CD4-positive, alpha-beta T cell (primary cell): ENCODE measurements at regions not wholly inside any gene's neighbourhood (a gene's known extent, or its start where the extent isn't known, plus 50 kb on each side); places are given as distances from the start of the nearest gene placed in this dataset.

Experiments
- ATAC-seq: fragments of 200-7000 bp; cut with Tn5 transposase; one replicate; pipeline ENCODE4 v1.10.0; 2022; ENCODE audit warnings: mild to moderate bottlenecking; ENCODE audit not compliant: poor library complexity
- CTCF ChIA-PET: fragments of 350-600 bp; sonication (Branson Sonifier 250); formaldehyde crosslinking; loops from one replicate; lab custom pipeline; 2021; ENCODE audit warnings: antibody characterized with exemption, inconsistent platforms; lab: Charles Lee
- POLR2A ChIA-PET: fragments of 350-600 bp; sonication (Branson Sonifier 250); formaldehyde crosslinking; loops from one replicate; lab custom pipeline; 2021; ENCODE audit warnings: antibody characterized with exemption, inconsistent platforms; lab: Charles Lee
- DNase-seq, 14 experiments: peaks; one replicate each; pipeline ENCODE4 v3.0.0-alpha.2; 2013 to 2020; ENCODE audit warnings: mixed read lengths in 2 of 14
- H3K27ac ChIP-seq, 2 donors: one replicate each; pipeline versions ENCODE4 v1.5.1 to v1.7.0; 2013; ENCODE audit warnings: low read length in 2 of 2, low read depth in 1 of 2, mild to moderate bottlenecking in 1 of 2
- H3K27me3 ChIP-seq, 2 experiments: 1 replicate in 1 of 2; 2 replicates in 1 of 2; pipeline versions ENCODE4 v1.6.1 to v1.7.0; 2013; ENCODE audit warnings: low read length in 2 of 2, control low read depth in 1 of 2, mild to moderate bottlenecking in 1 of 2, moderate library complexity in 1 of 2; ENCODE audit not compliant: insufficient read depth in 2 of 2, control insufficient read depth in 1 of 2
- H3K36me3 ChIP-seq: one replicate; pipeline ENCODE4 v1.6.1; 2013; ENCODE audit warnings: low read length, control low read depth; ENCODE audit not compliant: insufficient read depth
- H3K4me1 ChIP-seq: one replicate; pipeline ENCODE4 v1.6.1; 2013; ENCODE audit warnings: low read length, control low read depth; ENCODE audit not compliant: insufficient read depth
- H3K4me3 ChIP-seq: one replicate; pipeline ENCODE4 v1.5.1; 2013; ENCODE audit warnings: mild to moderate bottlenecking, low read length, moderate library complexity
- H3K9me3 ChIP-seq, 2 experiments: 1 replicate in 1 of 2; 2 replicates in 1 of 2; pipeline versions ENCODE4 v1.6.1 to v1.7.0; 2013; ENCODE audit warnings: low read length in 2 of 2, mild to moderate bottlenecking in 2 of 2, control low read depth in 1 of 2, moderate library complexity in 1 of 2; ENCODE audit not compliant: control insufficient read depth in 1 of 2, insufficient read depth in 1 of 2
- H3K27ac Mint-ChIP-seq: one replicate; pipeline ENCODE4 v1.8.0; 2020; ENCODE audit warnings: mixed read lengths
- H3K27me3 Mint-ChIP-seq: one replicate; pipeline ENCODE4 v1.8.0; 2021; ENCODE audit warnings: mixed read lengths
- H3K36me3 Mint-ChIP-seq: one replicate; pipeline ENCODE4 v1.8.0; 2021; ENCODE audit warnings: low read depth, mixed read lengths
- H3K4me1 Mint-ChIP-seq: one replicate; pipeline ENCODE4 v1.8.0; 2021; ENCODE audit warnings: low read depth, mixed read lengths
- H3K4me3 Mint-ChIP-seq: one replicate; pipeline ENCODE4 v1.8.0; 2020; ENCODE audit warnings: mild to moderate bottlenecking, mixed read lengths
- H3K9me3 Mint-ChIP-seq: one replicate; pipeline ENCODE4 v1.8.0; 2020; ENCODE audit warnings: mixed read lengths
- intact Hi-C, 2 experiments: fragments of 100-400 bp; cut with DNase I in 1 of 2; cut with micrococcal nuclease in 1 of 2; formaldehyde crosslinking; loops; one replicate each; pipeline versions ENCODE4 v1.15.1 to v1.9.0; 2023 to 2025; cut with DNase I, micrococcal nuclease
- TF ChIP-seq, protein P1 (sequence below): fragments of 200-600 bp; IDR thresholded peaks from one replicate; pipeline ENCODE4 v1.8.0; 2022; ENCODE audit warnings: antibody characterized with exemption, mild to moderate bottlenecking

DNA sequence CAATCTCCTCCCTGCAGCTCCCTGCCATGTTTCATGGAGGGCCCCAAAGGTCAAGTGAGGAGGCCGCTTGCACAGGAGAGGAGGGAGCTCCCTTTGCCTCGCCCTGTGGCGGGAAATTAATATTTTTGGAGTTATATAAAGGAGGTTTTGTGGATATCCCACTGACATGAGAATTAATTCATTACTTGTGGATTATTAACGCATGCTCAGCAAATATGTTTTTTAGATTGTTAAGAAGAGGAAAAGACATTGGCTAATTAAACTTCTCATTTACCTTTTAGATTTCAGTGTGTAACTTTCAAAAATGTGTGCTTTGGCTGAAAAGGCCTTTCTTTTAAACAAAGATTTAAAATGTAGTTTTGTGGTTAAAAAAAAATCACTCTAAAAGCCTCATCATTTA, 474.0 kb downstream of the SOCS6 start:
- POLR2A ChIA-PET: no interaction called here
- H3K27ac ChIP-seq: no peak overlapping the region
- no peaks in the 10 kb centered on the region for H3K36me3 ChIP-seq
- no peak for ATAC-seq
- intact Hi-C loops: no loop called here
- CTCF ChIA-PET: no interaction called here
- Mint-ChIP-seq H3K36me3 (no peaks in the 10 kb centered on the region), H3K4me1 (peaks cover 9% of the 10 kb centered on the region), H3K27ac (no peak overlapping the region), H3K9me3 (peaks cover 6% of the 10 kb centered on the region), H3K27me3 (no peaks in the 10 kb centered on the region), H3K4me3 (no peak overlapping the region)
- peaks cover 0 to 3% of the 10 kb centered on the region in 2 experiments for H3K9me3 ChIP-seq
- no peaks in the 10 kb centered on the region for H3K4me1 ChIP-seq
- H3K27me3 ChIP-seq: no peaks in the 10 kb centered on the region
- H3K4me3 ChIP-seq: no peak overlapping the region
- DNase-seq: no peak
- TF ChIP-seq, protein P1, sequence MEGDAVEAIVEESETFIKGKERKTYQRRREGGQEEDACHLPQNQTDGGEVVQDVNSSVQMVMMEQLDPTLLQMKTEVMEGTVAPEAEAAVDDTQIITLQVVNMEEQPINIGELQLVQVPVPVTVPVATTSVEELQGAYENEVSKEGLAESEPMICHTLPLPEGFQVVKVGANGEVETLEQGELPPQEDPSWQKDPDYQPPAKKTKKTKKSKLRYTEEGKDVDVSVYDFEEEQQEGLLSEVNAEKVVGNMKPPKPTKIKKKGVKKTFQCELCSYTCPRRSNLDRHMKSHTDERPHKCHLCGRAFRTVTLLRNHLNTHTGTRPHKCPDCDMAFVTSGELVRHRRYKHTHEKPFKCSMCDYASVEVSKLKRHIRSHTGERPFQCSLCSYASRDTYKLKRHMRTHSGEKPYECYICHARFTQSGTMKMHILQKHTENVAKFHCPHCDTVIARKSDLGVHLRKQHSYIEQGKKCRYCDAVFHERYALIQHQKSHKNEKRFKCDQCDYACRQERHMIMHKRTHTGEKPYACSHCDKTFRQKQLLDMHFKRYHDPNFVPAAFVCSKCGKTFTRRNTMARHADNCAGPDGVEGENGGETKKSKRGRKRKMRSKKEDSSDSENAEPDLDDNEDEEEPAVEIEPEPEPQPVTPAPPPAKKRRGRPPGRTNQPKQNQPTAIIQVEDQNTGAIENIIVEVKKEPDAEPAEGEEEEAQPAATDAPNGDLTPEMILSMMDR: no peak

DNA sequence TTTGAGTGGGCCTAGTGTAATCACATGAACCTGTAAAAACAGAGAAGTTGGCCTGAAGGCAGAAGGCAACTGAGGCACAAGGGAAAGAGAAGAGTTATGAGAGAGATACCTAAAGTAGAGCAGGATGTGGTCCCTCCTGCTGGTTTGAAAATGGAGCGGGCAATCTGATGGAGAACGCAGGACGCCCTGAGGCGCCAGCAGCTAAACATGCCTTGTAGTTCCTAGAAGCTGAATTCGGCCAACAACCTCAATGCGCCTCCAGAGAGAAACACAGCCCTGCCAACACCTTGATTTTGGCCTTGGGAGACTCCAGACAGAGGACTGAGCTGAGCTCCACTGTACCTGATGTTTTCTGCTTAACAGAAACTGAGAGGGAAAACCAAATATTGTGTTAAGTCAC, 469.9 kb downstream of the SOCS6 start:
- H3K4me3 Mint-ChIP-seq: no peak overlapping the region
- H3K27me3 Mint-ChIP-seq: no peaks in the 10 kb centered on the region
- DNase-seq (no peak), ATAC-seq (no peak)
- no peak overlapping the region for H3K4me3 ChIP-seq
- H3K36me3 ChIP-seq: no peaks in the 10 kb centered on the region
- ChIA-PET CTCF (no interaction called here), POLR2A (no interaction called here)
- H3K9me3 ChIP-seq: peaks cover 0 to 3% of the 10 kb centered on the region in 2 experiments
- H3K9me3 Mint-ChIP-seq: no peaks in the 10 kb centered on the region
- no peaks in the 10 kb centered on the region for H3K27me3 ChIP-seq
- H3K4me1 ChIP-seq: no peaks in the 10 kb centered on the region
- TF ChIP-seq, protein P1: no peak
- no peaks in the 10 kb centered on the region for H3K4me1 Mint-ChIP-seq
- no peak overlapping the region for H3K27ac ChIP-seq
- intact Hi-C loops: no loop called here
- no peak overlapping the region for H3K27ac Mint-ChIP-seq
- no peaks in the 10 kb centered on the region for H3K36me3 Mint-ChIP-seq

DNA sequence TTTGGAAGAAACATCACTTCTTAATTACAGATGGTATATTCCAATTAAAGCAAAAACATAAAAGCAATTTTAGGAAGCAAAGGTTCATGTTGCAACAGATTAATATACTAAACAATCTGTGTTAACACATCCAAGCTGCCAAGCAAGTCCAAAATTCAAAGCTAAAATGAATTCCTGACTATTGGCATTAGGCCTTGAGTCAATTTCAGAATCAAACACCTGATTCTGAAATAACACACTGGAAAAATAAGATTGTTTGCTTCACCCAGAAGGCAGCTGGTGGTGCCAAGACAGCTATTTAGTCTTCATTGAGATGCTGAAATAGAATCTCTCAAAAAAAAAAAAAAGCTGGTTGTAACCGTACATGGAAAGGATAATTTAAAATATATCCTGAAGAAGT, 465.6 kb downstream of the SOCS6 start:
- DNase-seq (no peak), ATAC-seq (no peak)
- no peaks in the 10 kb centered on the region for H3K4me1 ChIP-seq
- Mint-ChIP-seq H3K36me3 (no peaks in the 10 kb centered on the region), H3K9me3 (no peaks in the 10 kb centered on the region), H3K27ac (no peak overlapping the region), H3K27me3 (no peaks in the 10 kb centered on the region), H3K4me3 (no peak overlapping the region), H3K4me1 (no peaks in the 10 kb centered on the region)
- H3K27ac ChIP-seq: no peak overlapping the region
- H3K4me3 ChIP-seq: no peak overlapping the region
- POLR2A ChIA-PET: no interaction called here
- TF ChIP-seq, protein P1: no peak
- intact Hi-C loops: no loop called here
- CTCF ChIA-PET: no interaction called here
- no peaks in the 10 kb centered on the region for H3K9me3 ChIP-seq
- no peaks in the 10 kb centered on the region for H3K36me3 ChIP-seq
- no peaks in the 10 kb centered on the region for H3K27me3 ChIP-seq
